GM12878 (cell line): ENCODE measurements at regions not wholly inside any gene's neighbourhood (a gene's known extent, or its start where the extent isn't known, plus 50 kb on each side); places are given as distances from the start of the nearest gene placed in this dataset.

Experiments
- ATAC-seq: fragments of 200-7000 bp; cut with Tn5 transposase; 3 replicates; pipeline ENCODE4 v1.9.1; 2020; ENCODE audit warnings: mild to moderate bottlenecking, moderate library complexity
- BruUV-seq: library from RNA; stranded (reverse); fragments of 400-500 nt; replicated peaks from 2 replicates; lab custom pipeline; 2021; lab: Mats Ljungman, UMichigan
- CTCF ChIA-PET: fragments of 300-600 bp; sonication (Branson Sonifier 250); formaldehyde crosslinking; extraction: SDS; loops from one replicate; lab custom pipeline; 2021; ENCODE audit warnings: inconsistent platforms; lab: Yijun Ruan, JAX
- POLR2A ChIA-PET: fragments of 350-600 bp; formaldehyde crosslinking; extraction: SDS; loops from one replicate; lab custom pipeline; 2021; ENCODE audit warnings: inconsistent platforms; lab: Charles Lee
- RAD21 ChIA-PET: fragments of 300-600 bp; sonication (Branson Sonifier 250); formaldehyde crosslinking; loops from one replicate; lab custom pipeline; 2023; ENCODE audit warnings: antibody characterized with exemption; ENCODE audit not compliant: unreplicated experiment; lab: Charles Lee
- SMC1A ChIA-PET: fragments of 300-600 bp; sonication (Branson Sonifier 250); formaldehyde crosslinking; loops from one replicate; lab custom pipeline; 2023; ENCODE audit not compliant: unreplicated experiment, uncharacterized antibody; lab: Charles Lee
- DNase-seq: peaks from one replicate; pipeline ENCODE4 v3.0.0-alpha.2; 2011; ENCODE audit warnings: low read depth, low spot score
- FAIRE-seq: peaks from 3 replicates; lab custom pipeline; 2011; peaks lifted over from hg19 to GRCh38; lab: Jason Lieb, UNC
- H2AFZ ChIP-seq: 2 replicates; pipeline ENCODE4 v1.6.0; 2011; ENCODE audit warnings: low read depth, low read length, control low read depth; ENCODE audit not compliant: control insufficient read depth
- H3K27ac ChIP-seq: 2 replicates; pipeline ENCODE4 v1.5.1; 2011; ENCODE audit warnings: control low read depth; ENCODE audit not compliant: control insufficient read depth, insufficient read depth
- H3K27me3 ChIP-seq, 2 experiments: replicated peaks in 1 of 2; 2 replicates each; pipeline versions ENCODE4 v1.6.0 to v1.6.1; 2011; ENCODE audit warnings: low read length in 1 of 2; ENCODE audit not compliant: control insufficient read depth in 2 of 2, insufficient read depth in 2 of 2
- H3K36me3 ChIP-seq, 2 experiments: 2 replicates each; pipeline ENCODE4 v1.5.1; 2011; ENCODE audit warnings: low read length in 1 of 2; ENCODE audit not compliant: control insufficient read depth in 2 of 2, insufficient read depth in 2 of 2
- H3K4me1 ChIP-seq: 2 replicates; pipeline ENCODE4 v1.6.1; 2011; ENCODE audit warnings: mild to moderate bottlenecking, low read length, moderate library complexity, mixed read lengths; ENCODE audit not compliant: control insufficient read depth, insufficient read depth
- H3K4me2 ChIP-seq: 2 replicates; pipeline ENCODE4 v1.6.0; 2011; ENCODE audit warnings: control low read depth; ENCODE audit not compliant: control insufficient read depth, insufficient read depth
- H3K4me3 ChIP-seq: fragments of 200-600 bp; sonication (generic); 2 replicates; pipeline ENCODE4 v1.5.1; 2016
- H3K79me2 ChIP-seq: 2 replicates; pipeline ENCODE4 v1.6.0; 2011; ENCODE audit warnings: low read length; ENCODE audit not compliant: control insufficient read depth, insufficient read depth
- H3K9ac ChIP-seq: 2 replicates; pipeline ENCODE4 v1.8.0; 2011; ENCODE audit warnings: low read length, control low read depth, mixed read lengths; ENCODE audit not compliant: control insufficient read depth, insufficient read depth
- H3K9me3 ChIP-seq: replicated peaks from 3 replicates; pipeline ENCODE4 v1.5.1; 2011; ENCODE audit warnings: mild to moderate bottlenecking, low read length; ENCODE audit not compliant: control insufficient read depth, insufficient read depth
- H4K20me1 ChIP-seq: 2 replicates; pipeline ENCODE4 v1.6.0; 2011; ENCODE audit not compliant: control insufficient read depth, insufficient read depth
- ASH2L ChIP-seq: fragments of 300-600, 200-600 bp; sonication (generic); IDR thresholded peaks from 2 replicates; pipeline ENCODE4 v1.6.1; 2017; ENCODE audit warnings: low read depth, mild to moderate bottlenecking, borderline replicate concordance
- ATF3 ChIP-seq: IDR thresholded peaks from 2 replicates; pipeline ENCODE4 v1.6.1; 2011; ENCODE audit warnings: low read depth, mild to moderate bottlenecking, low read length, moderate library complexity, borderline replicate concordance; ENCODE audit errors: extremely low read depth
- CHD4 ChIP-seq: fragments of 200-600 bp; sonication (generic); IDR thresholded peaks from 2 replicates; pipeline ENCODE4 v1.6.1; 2016; ENCODE audit warnings: mild to moderate bottlenecking
- EGR1 ChIP-seq, 2 experiments: IDR thresholded peaks; 1 replicate in 1 of 2; 2 replicates in 1 of 2; pipeline ENCODE4 v1.6.1; 2011 to 2012; ENCODE audit warnings: low read depth in 2 of 2, low read length in 2 of 2, borderline replicate concordance in 1 of 2, mild to moderate bottlenecking in 1 of 2, moderate library complexity in 1 of 2
- EP300 ChIP-seq, 2 experiments: fragments of 150-350 bp in 1 of 2; IDR thresholded peaks; 2 replicates each; pipeline ENCODE4 v1.6.1; 2011 to 2012; ENCODE audit warnings: low read depth in 2 of 2, low read length in 2 of 2, borderline replicate concordance in 1 of 2, improper control_type of control experiment in 1 of 2, inconsistent platforms in 1 of 2; ENCODE audit not compliant: control insufficient read depth in 1 of 2
- ETV6 ChIP-seq, 2 experiments: fragments of 450-650 bp in 1 of 2; IDR thresholded peaks in 1 of 2; conservative IDR thresholded peaks in 1 of 2; 2 replicates each; pipeline ENCODE4 v1.6.1; 2014; ENCODE audit warnings: antibody characterized with exemption in 1 of 2, borderline replicate concordance in 1 of 2, low read depth in 1 of 2, mild to moderate bottlenecking in 1 of 2, moderate library complexity in 1 of 2
- FOS ChIP-seq: IDR thresholded peaks from 3 replicates; pipeline ENCODE4 v1.6.1; 2011; ENCODE audit warnings: borderline replicate concordance; ENCODE audit not compliant: insufficient read length; ENCODE audit errors: extremely low read depth
- GATAD2B ChIP-seq: fragments of 450-650 bp; conservative IDR thresholded peaks from 2 replicates; pipeline ENCODE4 v1.6.1; 2017; ENCODE audit warnings: low read depth, mild to moderate bottlenecking, moderate library complexity
- KAT2A ChIP-seq: conservative IDR thresholded peaks from 2 replicates; pipeline ENCODE4 v1.6.1; 2011; ENCODE audit warnings: low read depth, low read length; ENCODE audit not compliant: control insufficient read depth
- NRF1 ChIP-seq: conservative IDR thresholded peaks from 2 replicates; pipeline ENCODE4 v1.6.1; 2011; ENCODE audit warnings: mild to moderate bottlenecking, low read depth, low read length, improper control_type of control experiment
- POLR2AphosphoS2 ChIP-seq: IDR thresholded peaks from 2 replicates; pipeline ENCODE4 v1.6.1; 2011; ENCODE audit warnings: low read depth, mild to moderate bottlenecking, low read length, improper control_type of control experiment, moderate library complexity
- RCOR1 ChIP-seq: conservative IDR thresholded peaks from 2 replicates; pipeline ENCODE4 v1.6.1; 2012; ENCODE audit warnings: low read depth, low read length, improper control_type of control experiment
- SIX5 ChIP-seq: IDR thresholded peaks from 2 replicates; pipeline ENCODE4 v1.6.1; 2011; ENCODE audit warnings: mild to moderate bottlenecking, low read depth, low read length, moderate library complexity; ENCODE audit not compliant: severe bottlenecking
- SUPT20H ChIP-seq: IDR thresholded peaks from 2 replicates; pipeline ENCODE4 v1.6.1; 2011; ENCODE audit warnings: low read depth, mild to moderate bottlenecking, low read length, moderate library complexity, borderline replicate concordance; ENCODE audit not compliant: control insufficient read depth
- WGBS: methylation state at CpG from one replicate; pipeline ENCODE4 v1.1.6; 2016; ENCODE audit warnings: low lambda C conversion rate; ENCODE audit not compliant: insufficient replicate concordance, insufficient coverage; ENCODE audit errors: missing lambda C conversion rate; 5-methylcytosine and 5-hydroxymethylcytosine counted together
- in situ Hi-C: fragments of 300-500 bp; cut with MboI; formaldehyde crosslinking; loops from 9 replicates; pipeline ENCODE4 v1.14.3; 2018; ENCODE audit warnings: mixed read lengths
- intact Hi-C: fragments of 100-400 bp; cut with micrococcal nuclease; formaldehyde crosslinking; loops from one replicate; pipeline ENCODE4 v1.14.2; 2022; ENCODE audit not compliant: unreplicated experiment
- TF ChIP-seq, protein P1 (sequence below): IDR thresholded peaks from 2 replicates; pipeline ENCODE4 v1.6.1; 2011; ENCODE audit warnings: low read depth, low read length, improper control_type of control experiment, borderline replicate concordance
- TF ChIP-seq, protein P2 (sequence below): fragments of 450-650 bp; IDR thresholded peaks from 2 replicates; pipeline ENCODE4 v1.6.1; 2017; ENCODE audit warnings: mild to moderate bottlenecking, moderate library complexity

DNA sequence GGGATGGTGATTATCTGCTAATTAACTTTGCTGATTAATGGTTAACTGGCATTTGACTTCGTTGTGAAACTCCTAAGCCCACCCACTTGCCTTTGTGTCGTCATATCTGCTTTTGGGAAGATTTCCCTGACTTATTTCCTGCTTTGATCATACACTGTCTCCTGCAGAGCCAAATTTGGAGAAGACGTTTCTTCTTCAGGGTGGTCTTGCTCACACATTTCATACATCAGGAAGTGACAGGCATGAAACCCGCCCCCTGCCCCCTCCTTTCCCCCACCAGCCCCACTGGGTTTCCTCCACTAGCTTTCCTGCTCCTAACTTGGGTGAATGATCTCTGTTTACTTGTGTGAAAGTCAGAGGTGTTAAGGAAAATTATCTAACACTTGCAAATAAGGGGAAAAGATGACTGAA lies 300.1 kb downstream of the TSN start (continued):
- TF ChIP-seq EP300 (IDR thresholded peaks at IDR 0.05; ENCODE audit: borderline replicate concordance in 1 of 2, control insufficient read depth in 1 of 2, low read depth in 2 of 2, low read length in 2 of 2) (no peak), ASH2L (no peak), NRF1 (no peak)
- TF ChIP-seq, protein P1, sequence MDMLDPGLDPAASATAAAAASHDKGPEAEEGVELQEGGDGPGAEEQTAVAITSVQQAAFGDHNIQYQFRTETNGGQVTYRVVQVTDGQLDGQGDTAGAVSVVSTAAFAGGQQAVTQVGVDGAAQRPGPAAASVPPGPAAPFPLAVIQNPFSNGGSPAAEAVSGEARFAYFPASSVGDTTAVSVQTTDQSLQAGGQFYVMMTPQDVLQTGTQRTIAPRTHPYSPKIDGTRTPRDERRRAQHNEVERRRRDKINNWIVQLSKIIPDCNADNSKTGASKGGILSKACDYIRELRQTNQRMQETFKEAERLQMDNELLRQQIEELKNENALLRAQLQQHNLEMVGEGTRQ = no peak

GRCh38 chr2:122056853-122057252 lies 301.4 kb downstream of the TSN start:
- no peak for FAIRE-seq
- TF ChIP-seq, protein P2, sequence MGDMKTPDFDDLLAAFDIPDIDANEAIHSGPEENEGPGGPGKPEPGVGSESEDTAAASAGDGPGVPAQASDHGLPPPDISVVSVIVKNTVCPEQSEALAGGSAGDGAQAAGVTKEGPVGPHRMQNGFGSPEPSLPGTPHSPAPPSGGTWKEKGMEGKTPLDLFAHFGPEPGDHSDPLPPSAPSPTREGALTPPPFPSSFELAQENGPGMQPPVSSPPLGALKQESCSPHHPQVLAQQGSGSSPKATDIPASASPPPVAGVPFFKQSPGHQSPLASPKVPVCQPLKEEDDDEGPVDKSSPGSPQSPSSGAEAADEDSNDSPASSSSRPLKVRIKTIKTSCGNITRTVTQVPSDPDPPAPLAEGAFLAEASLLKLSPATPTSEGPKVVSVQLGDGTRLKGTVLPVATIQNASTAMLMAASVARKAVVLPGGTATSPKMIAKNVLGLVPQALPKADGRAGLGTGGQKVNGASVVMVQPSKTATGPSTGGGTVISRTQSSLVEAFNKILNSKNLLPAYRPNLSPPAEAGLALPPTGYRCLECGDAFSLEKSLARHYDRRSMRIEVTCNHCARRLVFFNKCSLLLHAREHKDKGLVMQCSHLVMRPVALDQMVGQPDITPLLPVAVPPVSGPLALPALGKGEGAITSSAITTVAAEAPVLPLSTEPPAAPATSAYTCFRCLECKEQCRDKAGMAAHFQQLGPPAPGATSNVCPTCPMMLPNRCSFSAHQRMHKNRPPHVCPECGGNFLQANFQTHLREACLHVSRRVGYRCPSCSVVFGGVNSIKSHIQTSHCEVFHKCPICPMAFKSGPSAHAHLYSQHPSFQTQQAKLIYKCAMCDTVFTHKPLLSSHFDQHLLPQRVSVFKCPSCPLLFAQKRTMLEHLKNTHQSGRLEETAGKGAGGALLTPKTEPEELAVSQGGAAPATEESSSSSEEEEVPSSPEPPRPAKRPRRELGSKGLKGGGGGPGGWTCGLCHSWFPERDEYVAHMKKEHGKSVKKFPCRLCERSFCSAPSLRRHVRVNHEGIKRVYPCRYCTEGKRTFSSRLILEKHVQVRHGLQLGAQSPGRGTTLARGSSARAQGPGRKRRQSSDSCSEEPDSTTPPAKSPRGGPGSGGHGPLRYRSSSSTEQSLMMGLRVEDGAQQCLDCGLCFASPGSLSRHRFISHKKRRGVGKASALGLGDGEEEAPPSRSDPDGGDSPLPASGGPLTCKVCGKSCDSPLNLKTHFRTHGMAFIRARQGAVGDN = no peak
- TF ChIP-seq FOS (no peak), CHD4 (no peak), ATF3 (no peak), SUPT20H (no peak), EGR1 (IDR thresholded peaks at IDR 0.05; ENCODE audit: borderline replicate concordance in 1 of 2, low read depth in 2 of 2, low read length in 2 of 2) (no peak), ETV6 (conservative IDR thresholded peaks at IDR 0.05 in 1 of 2, IDR thresholded peaks at IDR 0.05 in 1 of 2; ENCODE audit: borderline replicate concordance in 1 of 2, low read depth in 1 of 2) (no peak), POLR2AphosphoS2 (no peak), GATAD2B (no peak), KAT2A (no peak), SIX5 (no peak), RCOR1 (no peak)

More at GRCh38 chr2:122056853-122057252, 301.4 kb downstream of the TSN start:
- Histone ChIP-seq H3K9ac (no peak overlapping the region), H3K79me2 (no peaks in the 10 kb centered on the region), H3K27me3 (no peaks in the 10 kb centered on the region; a peak in 1 of 4 replicates), H2AFZ (no peak overlapping the region), H4K20me1 (no peaks in the 10 kb centered on the region), H3K27ac (no peak overlapping the region), H3K36me3 (no peaks in the 10 kb centered on the region), H3K4me2 (no peak overlapping the region), H3K9me3 (no peaks in the 10 kb centered on the region), H3K4me3 (no peak overlapping the region), H3K4me1 (no peaks in the 10 kb centered on the region)
- ATAC-seq (no peak), DNase-seq (no peak)
- intact Hi-C loops = no loop called here
- WGBS = 43% methylated on average over 2 of the region's 2 CpGs
- RAD21 ChIA-PET = no interaction called here
- in situ Hi-C loops = no loop called here
- no TSS peak for BruUV-seq
- CTCF ChIA-PET = no interaction called here
- POLR2A ChIA-PET = no interaction called here
- SMC1A ChIA-PET = interaction anchor here (1.0 to 1.1 kb wide), 2 partner anchors 11 to 44 kb away, joined by 3 to 4 read pairs; no protein-coding TSS in a partner anchor
